Motor neuron (in vitro differentiated cells): ENCODE measurements at regions not wholly inside any gene's neighbourhood (a gene's known extent, or its start where the extent isn't known, plus 50 kb on each side); places are given as distances from the start of the nearest gene placed in this dataset.

ENCODE experiments used
- ATAC-seq, 8 experiments: fragments of 200-7000 bp; cut with Tn5 transposase; replicated peaks in 6 of 8; 2 replicates each; pipeline ENCODE4 v1.8.0; 2021; ENCODE audit warnings: mild to moderate bottlenecking in 8 of 8, moderate library complexity in 8 of 8
- H3K27ac ChIP-seq, 2 donors: fragments of 250-450 bp; sonication (Bioruptor Pico); 2 replicates each; pipeline ENCODE4 v1.9.0; 2021; ENCODE audit warnings: antibody characterized with exemption in 2 of 2, mild to moderate bottlenecking in 2 of 2, moderate library complexity in 1 of 2
- H3K4me1 ChIP-seq, 2 donors: fragments of 250-450 bp; sonication (Bioruptor Pico); replicated peaks in 1 of 2; 2 replicates each; pipeline ENCODE4 v1.6.1; 2021; ENCODE audit warnings: antibody characterized with exemption in 2 of 2, mild to moderate bottlenecking in 2 of 2, moderate library complexity in 1 of 2
- H3K4me3 ChIP-seq, 5 donors: fragments of 250-450 bp; sonication (Bioruptor Pico); 2 replicates each; pipeline ENCODE4 v1.9.0; 2021; ENCODE audit warnings: antibody characterized with exemption in 5 of 5, mild to moderate bottlenecking in 5 of 5, moderate library complexity in 4 of 5
- WGBS, 10 experiments: fragments of 450-650 bp; shearing (Covaris generic); methylation state at CpG; one replicate each; pipeline ENCODE4 v1.0.0; 2022; 5-methylcytosine and 5-hydroxymethylcytosine counted together
- in situ Hi-C, 9 experiments: fragments of 400-800 bp; cut with MboI; loops; one replicate each; pipeline ENCODE4 v1.15.0; 2021; ENCODE audit warnings: low sequenced_read_pairs in 9 of 9, low pct_unique_long_range_greater_than_20kb in 2 of 9; ENCODE audit not compliant: unreplicated experiment in 9 of 9

DNA sequence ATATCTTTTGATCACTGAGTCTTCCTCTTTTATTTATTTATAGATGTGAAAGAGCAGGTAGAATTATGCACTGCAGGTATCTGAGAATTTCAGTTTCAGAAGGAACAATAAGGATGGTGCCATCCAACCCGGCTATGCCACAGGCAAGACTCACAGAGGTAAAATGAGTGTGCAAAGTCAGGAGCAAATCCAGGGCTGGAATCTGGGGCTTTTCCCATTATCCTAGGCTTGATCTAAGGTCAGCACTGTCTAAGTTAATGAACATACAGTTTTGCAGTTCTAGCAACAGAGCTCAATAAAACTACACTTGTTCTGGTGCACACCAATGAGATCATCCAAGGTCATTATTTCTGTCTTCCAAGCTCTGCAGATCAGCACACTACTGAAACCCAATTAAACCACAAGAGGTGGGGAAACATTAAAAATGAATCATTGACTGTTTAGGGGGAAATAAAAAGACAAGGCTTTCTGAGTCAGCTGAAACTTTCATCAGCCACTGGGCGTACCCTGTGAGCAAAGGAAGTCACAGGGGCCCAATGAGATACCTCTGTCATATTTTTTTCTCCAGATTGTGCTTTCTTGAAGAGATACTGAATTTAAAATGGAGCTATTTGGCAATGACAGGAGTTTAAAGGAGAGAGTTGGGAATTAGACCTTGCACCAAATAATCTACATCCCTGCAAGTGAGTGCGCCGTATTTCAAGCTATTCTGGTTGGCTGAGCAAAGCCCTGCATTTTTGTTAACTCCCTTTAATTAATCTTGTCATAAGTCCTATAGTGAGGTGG is 662.2 kb upstream of the ZNF608 start:
- WGBS, 10 experiments, result 0 to 72% (median 21%) methylated on average over 1 to 4 of the region's 4 CpGs; no CpG with 5 or more reads in 3 of the 10 experiments
- H3K27ac ChIP-seq, result peak overlapping the region; percentile 61 to 71
- peak overlapping the region in 2 of 5 donors; percentile 2 to 8 for H3K4me3 ChIP-seq
- peak in 7 of 8 experiments; percentile 53 to 66 (median 62) for ATAC-seq
- in situ Hi-C loops, result no loop called here
- peaks cover 49 to 62% of the 10 kb centered on the region in 2 donors for H3K4me1 ChIP-seq

DNA sequence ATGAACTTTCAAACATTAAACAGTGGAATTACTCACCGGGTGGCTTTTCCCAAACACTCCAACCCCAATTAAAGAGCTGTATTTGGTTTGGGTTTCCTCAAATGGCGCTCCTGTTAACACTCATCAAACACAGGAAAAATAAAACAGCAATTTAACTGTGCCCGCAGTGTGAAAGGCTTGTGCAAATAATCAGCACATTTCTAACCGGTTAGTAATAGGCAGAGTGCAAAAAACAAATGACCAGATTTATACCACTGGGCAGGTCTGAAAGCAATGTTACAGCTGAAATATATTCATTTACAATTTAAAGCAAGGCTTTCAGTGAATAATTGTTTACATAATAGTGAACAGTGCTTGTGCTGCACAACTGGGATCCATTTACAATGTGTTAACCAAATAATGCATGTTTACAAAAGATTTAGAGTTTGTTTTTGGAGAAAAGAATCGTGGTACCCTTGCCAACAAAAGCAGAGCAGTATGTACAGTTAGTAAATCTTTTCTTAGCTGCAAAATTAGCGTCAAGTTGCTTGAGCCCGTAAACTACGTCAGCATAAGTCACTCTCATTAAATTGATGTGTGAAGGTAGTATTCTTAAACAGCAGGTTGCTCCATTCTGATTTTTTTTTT is 662.9 kb upstream of the ZNF608 start:
- Histone ChIP-seq H3K27ac (peak overlapping the region; percentile 61 to 71), H3K4me3 (peak overlapping the region in 2 of 5 donors; percentile 2 to 8), H3K4me1 (peaks cover 56 to 69% of the 10 kb centered on the region in 2 donors)
- 0 to 31% (median 3%) methylated on average over 2 to 8 of the region's 8 CpGs for WGBS, 10 experiments
- peak in 4 of 8 experiments; percentile 5 to 61 (median 28) for ATAC-seq
- in situ Hi-C loops, result no loop called here

DNA sequence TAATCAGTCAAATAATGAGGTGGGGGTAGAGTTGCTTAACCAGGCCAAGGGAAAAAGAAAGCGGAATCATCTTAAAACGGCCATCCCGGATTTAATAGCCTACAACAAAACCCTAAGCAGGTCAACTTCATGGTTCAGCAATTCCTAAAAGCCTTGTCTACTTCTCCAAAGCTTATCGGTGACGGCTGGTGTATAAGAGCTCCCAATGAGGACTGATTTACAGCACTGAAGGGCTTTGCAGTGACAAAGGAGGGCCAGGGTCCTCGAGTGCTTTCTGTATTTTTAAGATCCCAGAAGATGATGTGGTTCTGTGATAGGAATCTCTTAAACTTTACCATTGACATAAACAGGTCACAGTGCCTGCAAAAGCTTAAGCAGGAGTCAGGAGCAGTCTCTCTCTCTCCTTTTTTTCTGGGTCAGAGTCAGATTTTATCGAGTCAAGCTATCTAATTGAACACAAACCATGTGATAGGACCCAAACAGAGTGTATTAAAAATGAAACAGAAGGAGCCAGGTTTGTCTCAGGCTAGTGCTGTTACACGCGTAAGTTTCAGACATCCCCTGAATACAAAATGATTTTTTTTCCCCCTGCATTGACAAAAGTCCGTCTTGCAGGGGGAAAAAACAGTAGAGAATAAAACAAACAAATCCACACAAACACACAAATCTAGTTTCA is 663.6 kb upstream of the ZNF608 start:
- H3K4me1 ChIP-seq, result peaks cover 62 to 75% of the 10 kb centered on the region in 2 donors
- H3K4me3 ChIP-seq, result peak overlapping the region in 2 of 5 donors; percentile 7 to 8
- ATAC-seq, result peak in 4 of 8 experiments; percentile 7 to 23 (median 16)

DNA sequence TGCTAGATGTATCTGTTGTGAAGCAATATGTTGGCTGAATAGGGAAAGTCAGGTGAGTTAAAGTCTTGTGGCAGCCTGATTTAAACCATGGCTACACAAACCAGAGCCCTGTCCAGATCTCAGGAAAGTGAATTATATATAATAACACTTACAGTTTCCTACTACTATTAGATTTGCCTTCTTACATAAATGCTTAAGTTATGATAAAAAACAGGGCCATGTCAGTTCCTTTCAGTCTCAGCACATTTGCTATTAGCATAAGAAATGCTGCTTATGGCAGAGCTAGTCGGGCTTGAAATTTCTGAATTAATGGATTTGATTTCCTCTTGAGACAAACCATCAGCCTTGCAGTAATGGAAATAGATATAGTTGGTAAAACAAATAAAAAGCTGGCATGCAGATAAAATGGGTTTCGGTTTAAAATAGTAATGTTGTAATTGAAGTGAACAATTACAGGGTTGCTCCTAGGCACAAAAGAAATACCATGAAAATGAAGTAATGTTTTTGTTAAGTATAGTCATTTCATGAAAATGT is 664.2 kb upstream of the ZNF608 start:
- in situ Hi-C loops, result no loop called here
- WGBS, 10 experiments, result 0 to 40% (median 0%) methylated on average over 1 to 2 of the region's 2 CpGs; no CpG with 5 or more reads in 1 of the 10 experiments
- Histone ChIP-seq H3K4me1 (peaks cover 62 to 81% of the 10 kb centered on the region in 2 donors), H3K4me3 (peak overlapping the region in 1 of 5 donors; percentile 7), H3K27ac (peak overlapping the region; percentile 61 to 71)
- peak in 1 of 8 experiments; percentile 6 for ATAC-seq

More for the DNA sequence above, 663.6 kb upstream of the ZNF608 start:
- peak overlapping the region; percentile 61 to 71 for H3K27ac ChIP-seq
- in situ Hi-C loops, result no loop called here
- WGBS, 10 experiments, result 0 to 80% (median 9%) methylated on average over 1 to 8 of the region's 10 CpGs; no CpG with 5 or more reads in 1 of the 10 experiments

DNA sequence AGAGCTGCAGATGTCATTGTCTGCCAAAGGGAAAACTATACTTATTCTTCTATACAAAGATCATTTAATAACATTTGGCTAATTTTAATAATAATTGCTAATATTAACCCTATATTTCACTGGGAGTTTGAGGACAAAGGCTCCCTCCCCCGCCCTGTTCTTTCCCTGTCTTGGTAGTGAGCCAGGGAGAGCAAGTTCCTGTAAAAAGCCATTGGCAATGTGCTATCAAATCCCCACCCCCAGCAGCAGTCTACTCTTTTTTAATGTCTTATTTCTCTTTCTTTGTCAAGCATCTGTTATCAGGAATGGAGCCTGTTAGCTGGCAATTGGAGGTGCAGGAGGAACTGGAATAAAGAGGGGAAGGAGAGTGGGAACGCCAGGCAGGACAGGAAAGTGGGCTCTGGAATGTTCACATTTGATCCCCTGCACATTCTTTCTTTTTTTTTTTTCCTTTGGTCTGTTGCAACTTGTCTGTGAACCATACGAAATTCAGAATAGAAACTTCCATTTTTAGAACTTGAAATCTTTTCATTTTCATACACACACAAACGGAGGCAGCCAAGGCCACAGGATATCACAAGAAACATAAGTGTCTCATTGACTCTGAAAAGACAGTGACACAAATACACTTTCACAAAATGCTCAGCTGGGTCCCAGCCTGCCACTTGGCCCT is 664.8 kb upstream of the ZNF608 start:
- in situ Hi-C loops, result no loop called here
- H3K4me3 ChIP-seq, result peak overlapping the region in 1 of 5 donors; percentile 16
- WGBS, 10 experiments, result 0 to 22% (median 8%) methylated on average over 1 to 4 of the region's 4 CpGs
- peak in 1 of 8 experiments; percentile 4 for ATAC-seq
- peak overlapping the region; percentile 61 to 71 for H3K27ac ChIP-seq
- H3K4me1 ChIP-seq, result peaks cover 62 to 87% of the 10 kb centered on the region in 2 donors

DNA sequence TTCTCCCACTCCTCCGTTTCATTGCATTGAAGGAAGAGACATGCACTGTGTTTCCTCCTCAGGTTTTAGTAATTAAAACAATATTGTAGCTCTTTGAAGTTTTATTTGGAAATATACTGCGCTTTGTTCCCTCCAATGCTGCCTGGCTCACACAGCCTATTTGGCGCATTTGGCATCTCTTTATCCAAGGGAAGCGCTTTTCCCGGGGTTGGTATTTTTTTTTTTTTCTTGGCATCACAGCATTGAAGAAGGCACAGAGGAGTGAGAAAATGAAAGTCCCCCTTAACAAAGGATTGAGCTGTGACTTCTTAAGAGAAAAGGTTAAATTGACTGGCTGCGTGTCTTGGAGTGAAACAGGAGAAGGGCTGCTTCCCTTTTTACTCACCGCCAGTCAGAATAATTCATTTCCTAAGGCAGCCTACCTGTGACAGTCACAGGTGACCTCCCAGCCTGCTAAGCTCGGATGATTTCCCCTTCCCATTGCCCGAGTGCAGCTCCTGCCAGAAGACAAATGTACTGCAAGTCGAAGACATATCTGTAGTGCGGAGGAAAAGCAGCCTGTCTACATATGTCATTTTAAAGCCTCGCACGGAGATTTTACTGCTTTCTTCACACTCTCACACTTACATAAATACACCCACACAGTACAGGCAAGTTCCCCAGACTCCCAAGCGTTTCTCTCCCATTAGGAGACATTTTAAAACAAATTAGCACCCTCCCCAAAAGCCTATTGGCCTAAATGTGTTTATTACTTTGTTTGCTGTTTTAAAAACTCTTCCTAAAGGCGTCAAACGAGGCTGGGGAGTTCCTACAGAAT is 665.5 kb upstream of the ZNF608 start:
- peaks cover 62 to 87% of the 10 kb centered on the region in 2 donors for H3K4me1 ChIP-seq
- peak in 3 of 8 experiments; percentile 3 to 15 (median 9) for ATAC-seq
- in situ Hi-C loops, result no loop called here
- H3K27ac ChIP-seq, result peak overlapping the region; percentile 61 to 71
- H3K4me3 ChIP-seq, result peak overlapping the region in 3 of 5 donors; percentile 2 to 16 (median 9)
- 9 to 38% (median 14%) methylated on average over 2 to 16 of the region's 16 CpGs; no CpG with 5 or more reads in 1 of the 10 experiments for WGBS, 10 experiments

DNA sequence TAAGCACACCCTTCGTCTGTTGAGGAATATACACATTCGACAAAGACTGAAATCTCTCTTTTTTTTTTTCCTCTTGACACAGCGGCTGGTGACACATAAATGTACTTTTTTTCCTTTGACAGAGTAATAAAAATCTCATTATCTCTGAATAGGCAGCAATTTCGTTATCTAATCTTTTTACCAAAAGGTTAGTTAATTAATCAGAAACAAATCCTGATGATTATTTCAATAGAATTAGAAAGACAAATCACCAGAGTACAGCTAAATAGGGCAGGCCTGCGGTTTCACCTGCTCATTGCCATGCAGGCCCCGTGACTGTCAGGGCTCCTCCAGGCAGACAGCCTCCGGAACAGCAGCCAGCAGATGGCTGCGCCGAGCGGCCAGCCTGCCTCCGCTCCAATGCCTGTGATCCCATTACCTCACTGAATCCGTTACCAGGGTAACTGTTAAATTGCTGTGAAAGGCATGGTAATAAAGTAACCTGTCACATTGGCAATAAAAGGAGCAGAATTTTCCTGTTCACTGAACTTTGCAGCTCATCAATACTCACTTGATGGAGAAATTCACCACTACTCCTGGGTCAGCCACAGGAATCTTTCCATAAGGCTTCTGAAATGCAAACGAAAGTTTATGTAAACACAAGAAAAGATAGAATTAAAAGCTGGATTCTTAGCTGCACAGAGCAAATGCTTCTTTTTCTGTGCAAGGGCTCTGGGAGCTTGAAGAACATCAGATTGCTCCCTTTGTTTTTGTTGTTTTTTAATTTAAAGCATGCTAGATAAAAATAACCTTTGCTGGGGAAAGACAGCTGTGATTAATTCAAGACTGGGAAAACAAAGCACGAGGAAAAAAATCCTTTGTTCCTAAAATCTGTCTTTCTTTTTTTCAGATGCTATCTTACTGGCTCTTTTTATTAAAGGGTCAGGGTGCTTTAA is 666.4 kb upstream of the ZNF608 start:
- in situ Hi-C loops, result no loop called here
- ATAC-seq, result peak; percentile 57 to 89 (median 86)
- peak overlapping the region; percentile 61 to 71 for H3K27ac ChIP-seq
- 0 to 29% (median 3%) methylated on average over 1 to 13 of the region's 14 CpGs for WGBS, 10 experiments
- H3K4me1 ChIP-seq, result peaks cover 62 to 81% of the 10 kb centered on the region in 2 donors
- peak overlapping the region in 3 of 5 donors; percentile 5 to 16 (median 9) for H3K4me3 ChIP-seq

DNA sequence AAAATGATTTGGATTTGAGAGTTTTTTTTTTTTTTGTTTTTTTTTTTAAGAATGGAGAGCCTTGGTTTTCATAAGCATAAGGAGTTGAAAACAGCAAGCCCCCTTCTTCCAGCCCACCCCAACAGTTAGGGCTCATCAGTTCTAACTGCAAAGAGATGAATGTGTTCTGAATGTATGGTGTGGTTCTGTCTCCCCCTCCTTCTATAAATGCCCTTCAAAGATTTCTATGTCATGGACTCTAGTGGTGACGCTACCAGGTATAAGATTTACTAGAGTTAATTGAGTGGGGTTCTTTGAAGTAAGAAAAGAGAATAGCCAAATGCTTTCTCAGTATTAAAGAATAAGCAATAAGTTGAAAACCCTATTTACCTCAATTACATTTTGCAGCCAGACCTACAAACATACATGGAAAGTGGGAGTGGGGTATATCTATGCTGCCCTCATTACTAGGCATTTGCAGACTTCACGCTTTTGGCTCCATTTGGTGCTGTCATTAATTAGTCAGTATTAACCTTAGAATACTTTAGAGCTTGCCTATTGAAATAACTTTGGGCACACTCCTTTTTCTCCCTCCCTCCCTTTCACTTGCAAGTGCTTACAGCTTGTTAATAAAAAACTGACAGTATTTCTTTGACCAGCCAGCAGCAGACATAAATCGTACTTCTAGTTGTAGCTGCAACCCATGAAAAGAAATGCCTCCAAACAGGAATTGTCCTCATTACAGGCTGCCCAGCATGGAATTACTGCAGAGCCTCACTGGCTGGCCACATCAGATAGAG is 667.2 kb upstream of the ZNF608 start:
- 0 to 83% (median 6%) methylated on average over 1 to 3 of the region's 3 CpGs; no CpG with 5 or more reads in 1 of the 10 experiments for WGBS, 10 experiments
- no peak overlapping the region for H3K4me3 ChIP-seq
- in situ Hi-C loops, result no loop called here
- peak overlapping the region; percentile 30 to 69 for H3K27ac ChIP-seq
- peaks cover 56 to 72% of the 10 kb centered on the region in 2 donors for H3K4me1 ChIP-seq
- ATAC-seq, result peak in 2 of 8 experiments; percentile 1 to 5

DNA sequence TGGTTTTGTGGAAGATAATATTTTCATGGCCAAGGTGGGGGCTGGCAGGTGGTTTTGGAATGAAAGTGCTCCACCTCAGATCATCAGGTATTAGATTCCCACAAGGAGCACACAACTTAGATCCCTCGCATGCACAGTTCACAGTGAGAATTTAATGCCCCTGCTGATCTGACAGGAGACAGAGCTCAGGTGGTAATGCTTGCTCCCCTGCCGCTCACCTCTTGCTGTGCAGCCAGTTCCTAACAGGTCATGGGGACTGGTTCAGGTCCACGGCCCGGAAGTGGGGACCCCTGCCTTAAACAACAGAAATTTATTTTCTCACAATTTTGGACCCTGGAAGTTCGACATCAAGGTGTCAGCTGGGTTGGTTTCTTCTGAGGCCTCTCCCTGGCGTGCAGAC is 668.7 kb upstream of the ZNF608 start:
- H3K27ac ChIP-seq, result no peak overlapping the region
- in situ Hi-C loops, result no loop called here
- 75 to 100% (median 95%) methylated on average over 1 to 4 of the region's 6 CpGs; no CpG with 5 or more reads in 3 of the 10 experiments for WGBS, 10 experiments
- no peak overlapping the region for H3K4me3 ChIP-seq
- ATAC-seq, result no peak
- peaks cover 41 to 58% of the 10 kb centered on the region in 2 donors for H3K4me1 ChIP-seq

DNA sequence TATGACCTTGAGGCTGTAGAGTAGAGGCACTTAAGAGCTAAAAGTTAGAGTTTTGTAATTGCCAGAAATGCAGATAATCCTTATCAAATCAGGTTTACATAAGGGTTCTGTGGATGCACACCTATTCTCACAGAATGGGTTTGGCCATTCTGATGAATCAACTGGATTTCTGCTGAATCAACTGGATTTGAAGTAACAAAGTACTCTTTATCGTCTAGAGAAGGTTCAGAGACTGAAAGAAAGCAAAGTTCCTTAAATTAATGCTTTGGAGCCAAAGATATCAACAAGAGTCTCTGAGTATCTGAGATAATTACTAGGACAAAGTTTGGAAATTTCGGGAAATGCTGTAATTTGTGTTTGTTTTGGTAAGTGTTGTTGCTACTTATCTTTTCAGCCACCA is 669.6 kb upstream of the ZNF608 start:
- ATAC-seq, result no peak
- in situ Hi-C loops, result no loop called here
- no peak overlapping the region for H3K27ac ChIP-seq

More for the DNA sequence above, 669.6 kb upstream of the ZNF608 start:
- WGBS, 10 experiments, result 62 to 100% (median 81%) methylated on average over 1 to 2 of the region's 2 CpGs; no CpG with 5 or more reads in 2 of the 10 experiments
- Histone ChIP-seq H3K4me3 (no peak overlapping the region), H3K4me1 (peaks cover 34 to 57% of the 10 kb centered on the region in 2 donors)
